ENCODE measurements at regions not wholly inside any gene's neighbourhood (a gene's known extent, or its start where the extent isn't known, plus 50 kb on each side); places are given as distances from the start of the nearest gene placed in this dataset.

DNA sequence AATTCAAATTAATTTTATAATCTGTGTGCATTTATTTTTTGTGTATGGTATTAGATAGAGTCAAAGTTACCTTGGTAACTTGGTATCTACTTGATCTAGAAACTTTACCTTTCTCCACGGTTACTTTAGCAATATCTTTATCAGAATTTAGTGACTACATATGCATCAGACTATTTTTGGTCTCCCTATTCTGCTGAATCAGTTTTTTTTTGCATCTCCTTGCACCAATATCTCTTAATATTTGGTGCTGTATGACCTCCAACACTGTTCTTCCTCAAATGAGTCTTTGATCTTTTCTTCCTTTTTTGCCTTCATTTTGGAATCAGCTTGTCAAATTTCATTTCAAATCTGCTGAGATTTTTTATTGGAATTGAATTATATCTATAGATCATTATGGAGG is 828.2 kb upstream of the FOXG1 start:
- TF ChIP-seq TARDBP (IDR thresholded peaks at IDR 0.05) (no peak), ELF4 (IDR thresholded peaks at IDR 0.05) (no peak), FOXM1 (IDR thresholded peaks at IDR 0.05; ENCODE audit: borderline replicate concordance) (no peak), HDGF (IDR thresholded peaks at IDR 0.05; ENCODE audit: borderline replicate concordance) (no peak), SP1 (IDR thresholded peaks at IDR 0.05) (no peak), BHLHE40 (IDR thresholded peaks at IDR 0.05; ENCODE audit: borderline replicate concordance) (no peak), NFRKB (IDR thresholded peaks at IDR 0.05) (no peak), CTBP1 (IDR thresholded peaks at IDR 0.05; ENCODE audit: borderline replicate concordance) (no peak), LEF1 (IDR thresholded peaks at IDR 0.05; ENCODE audit: borderline replicate concordance) (no peak)

All from HEK293T (cell line).